A673 (cell line): ENCODE measurements at regions not wholly inside any gene's neighbourhood (a gene's known extent, or its start where the extent isn't known, plus 50 kb on each side); places are given as distances from the start of the nearest gene placed in this dataset.

ENCODE experiments used
- BruUV-seq: library from RNA; stranded (reverse); fragments of 400-500 nt; replicated peaks from 2 replicates; lab custom pipeline; 2021; lab: Mats Ljungman, UMichigan
- CTCF ChIA-PET: fragments of 300-600 bp; sonication (Branson Sonifier 250); formaldehyde crosslinking; loops from one replicate; lab custom pipeline; 2022; ENCODE audit warnings: antibody characterized with exemption; lab: Charles Lee
- POLR2A ChIA-PET: fragments of 300-600 bp; sonication (Branson Sonifier 250); formaldehyde crosslinking; loops from one replicate; lab custom pipeline; 2022; ENCODE audit warnings: antibody characterized with exemption; ENCODE audit not compliant: low non-redundant PET; lab: Charles Lee
- DNase-seq: peaks from one replicate; pipeline ENCODE4 v3.0.0-alpha.2; 2015; ENCODE audit warnings: low spot score
- H3K27ac ChIP-seq: fragments of 200-600 bp; sonication (generic); 2 replicates; pipeline ENCODE4 v1.5.1; 2016; ENCODE audit warnings: mixed run types, low read depth, mild to moderate bottlenecking, mixed read lengths, antibody characterized with exemption, low read length; ENCODE audit not compliant: poor library complexity, severe bottlenecking
- H3K27me3 ChIP-seq: fragments of 200-600 bp; sonication (generic); replicated peaks from 2 replicates; pipeline ENCODE4 v1.6.1; 2017; ENCODE audit warnings: mixed run types, low read depth, mild to moderate bottlenecking, mixed read lengths, antibody characterized with exemption, low read length; ENCODE audit not compliant: insufficient read depth, poor library complexity
- H3K36me3 ChIP-seq: fragments of 200-600 bp; sonication (generic); 2 replicates; pipeline ENCODE4 v1.6.1; 2016; ENCODE audit warnings: mixed run types, mild to moderate bottlenecking, mixed read lengths, antibody characterized with exemption, low read length; ENCODE audit not compliant: insufficient read depth, poor library complexity, severe bottlenecking
- H3K4me1 ChIP-seq: fragments of 200-600 bp; sonication (generic); 2 replicates; pipeline ENCODE4 v1.6.1; 2017; ENCODE audit warnings: mixed run types, mild to moderate bottlenecking, mixed read lengths, antibody characterized with exemption, low read length; ENCODE audit not compliant: insufficient read depth, poor library complexity, severe bottlenecking
- H3K4me3 ChIP-seq: fragments of 200-600 bp; sonication (generic); 2 replicates; pipeline ENCODE4 v1.5.1; 2016; ENCODE audit warnings: low read depth, mixed run types, mild to moderate bottlenecking, mixed read lengths, low read length; ENCODE audit not compliant: poor library complexity, severe bottlenecking
- H3K9me3 ChIP-seq: fragments of 200-600 bp; sonication (generic); 2 replicates; pipeline ENCODE4 v1.6.1; 2016; ENCODE audit warnings: mixed run types, low read depth, mild to moderate bottlenecking, mixed read lengths, antibody characterized with exemption, low read length; ENCODE audit not compliant: poor library complexity, severe bottlenecking
- CTCF ChIP-seq: fragments of 300-800, 200-600 bp; sonication (generic); conservative IDR thresholded peaks from 2 replicates; pipeline ENCODE4 v1.5.1; 2017; ENCODE audit warnings: low read depth, mild to moderate bottlenecking, antibody characterized with exemption, low read length, moderate library complexity, mixed read lengths
- EZH2 ChIP-seq: fragments of 200-600 bp; sonication (generic); IDR thresholded peaks from 2 replicates; pipeline ENCODE4 v1.6.1; 2017; ENCODE audit warnings: borderline replicate concordance, low read depth, mild to moderate bottlenecking, mixed read lengths, antibody characterized with exemption, low read length; ENCODE audit not compliant: poor library complexity, severe bottlenecking
- intact Hi-C: fragments of 100-400 bp; cut with micrococcal nuclease; formaldehyde crosslinking; loops from one replicate; pipeline ENCODE4 v1.10.0; 2022; ENCODE audit not compliant: unreplicated experiment

DNA sequence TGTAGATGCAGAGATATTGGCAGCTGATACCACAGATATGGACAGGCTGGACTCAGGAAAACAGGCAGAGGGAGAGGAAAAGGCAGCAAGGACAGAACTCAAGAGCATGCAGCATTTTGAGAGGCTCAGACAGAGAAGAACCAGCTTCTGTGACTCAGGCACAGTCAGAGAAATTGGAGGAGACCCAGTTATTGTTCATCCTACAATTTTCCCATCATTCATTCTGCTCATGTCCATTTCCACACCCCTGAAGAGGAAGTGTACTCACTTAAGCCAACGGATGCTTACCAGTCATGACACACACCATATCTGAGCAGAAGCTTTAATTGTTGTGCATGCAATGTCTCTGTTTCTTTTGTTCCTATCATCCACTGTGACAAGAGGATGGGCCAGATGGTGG lies 359.8 kb upstream of the HTR2A start:
- no peak for TF ChIP-seq CTCF
- TF ChIP-seq EZH2 = no peak
- Histone ChIP-seq H3K4me3 (no peak overlapping the region), H3K27ac (no peak overlapping the region), H3K4me1 (no peaks in the 10 kb centered on the region), H3K27me3 (peaks cover 28% of the 10 kb centered on the region), H3K9me3 (no peaks in the 10 kb centered on the region), H3K36me3 (no peaks in the 10 kb centered on the region)
- CTCF ChIA-PET = no interaction called here
- intact Hi-C loops = no loop called here
- POLR2A ChIA-PET = no interaction called here
- no peak for DNase-seq
- no TSS peak for BruUV-seq

GRCh38 chr13:47252627-47253026 lies 355.8 kb upstream of the HTR2A start:
- no TSS peak for BruUV-seq
- Histone ChIP-seq H3K9me3 (no peaks in the 10 kb centered on the region), H3K36me3 (no peaks in the 10 kb centered on the region), H3K27ac (no peak overlapping the region), H3K4me1 (no peaks in the 10 kb centered on the region), H3K27me3 (peaks cover 24% of the 10 kb centered on the region), H3K4me3 (no peak overlapping the region)
- no peak for DNase-seq
- intact Hi-C loops = no loop called here
- TF ChIP-seq EZH2 = no peak
- TF ChIP-seq CTCF = no peak
- CTCF ChIA-PET = no interaction called here
- POLR2A ChIA-PET = no interaction called here

DNA sequence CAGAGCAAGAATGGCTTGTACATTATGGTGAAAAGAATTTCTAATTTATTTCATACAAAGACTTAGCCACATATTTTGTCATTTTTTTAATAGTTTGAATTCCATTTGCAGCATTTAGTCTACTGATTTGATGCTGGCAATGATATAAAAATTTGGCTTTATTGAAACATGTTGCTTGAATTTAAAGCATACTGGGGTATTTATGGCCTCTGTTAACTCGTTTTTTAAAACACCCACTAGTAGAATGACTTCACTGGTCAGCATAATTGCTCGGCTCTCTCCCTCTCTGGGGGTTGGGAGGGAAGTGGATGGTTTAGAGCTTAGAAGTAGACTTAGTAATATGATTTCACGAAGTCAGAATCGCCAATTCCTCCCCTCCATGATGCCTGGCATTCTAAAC lies 354.9 kb upstream of the HTR2A start:
- no TSS peak for BruUV-seq
- H3K4me1 ChIP-seq = no peaks in the 10 kb centered on the region

More for the DNA sequence above, 354.9 kb upstream of the HTR2A start:
- POLR2A ChIA-PET = no interaction called here
- H3K4me3 ChIP-seq = no peak overlapping the region
- H3K36me3 ChIP-seq = no peaks in the 10 kb centered on the region
- intact Hi-C loops = no loop called here
- DNase-seq = no peak
- TF ChIP-seq CTCF = no peak
- TF ChIP-seq EZH2 = no peak
- no peak overlapping the region for H3K27ac ChIP-seq
- CTCF ChIA-PET = no interaction called here
- H3K27me3 ChIP-seq = peaks cover 22% of the 10 kb centered on the region
- no peaks in the 10 kb centered on the region for H3K9me3 ChIP-seq
